ENCODE measurements at regions not wholly inside any gene's neighbourhood (a gene's known extent, or its start where the extent isn't known, plus 50 kb on each side); places are given as distances from the start of the nearest gene placed in this dataset.

GRCh38 chr7:18408868-18409267, 86.7 kb upstream of the HDAC9 start:
- Histone ChIP-seq H2BK5ac (ENCODE audit: low read depth, low read length, poor library complexity, severe bottlenecking) (peak overlapping the region; percentile 85), H3K36me3 (ENCODE audit: control insufficient read depth, insufficient read depth, low read length) (no peaks in the 10 kb centered on the region), H3K18ac (ENCODE audit: low read depth, low read length) (0 out of 2 replicates have a peak overlapping the region, but pooled peaks have one; percentile 53), H2AFZ (replicated peaks; ENCODE audit: low read length, poor library complexity) (no peak overlapping the region), H3K4ac (ENCODE audit: low read depth, low read length) (peak overlapping the region; percentile 36; the same call in 1 of the 2 replicates), H3K4me3 (ENCODE audit: insufficient read depth, low read depth, low read length) (no peak overlapping the region), H3K4me2 (ENCODE audit: low read depth, low read length) (peak overlapping the region; percentile 61; the same call in 1 of the 2 replicates), H2BK15ac (ENCODE audit: low read depth, low read length) (no peak overlapping the region), H3K14ac (replicated peaks; ENCODE audit: low read depth, low read length) (0 out of 2 replicates have a peak overlapping the region, but pooled peaks have one; percentile 16), H3K9me1 (ENCODE audit: insufficient read depth, low read length) (no peaks in the 10 kb centered on the region), H4K8ac (ENCODE audit: low read depth in 2 of 2, low read length in 2 of 2) (no peak overlapping the region; a peak in 1 of 4 replicates), H2AK9ac (replicated peaks; ENCODE audit: low read depth, low read length, poor library complexity) (no peak overlapping the region), H2AK5ac (ENCODE audit: low read depth, low read length) (no peak overlapping the region), H3K79me1 (ENCODE audit: low read depth in 1 of 2, low read length in 2 of 2) (no peaks in the 10 kb centered on the region), H4K20me1 (ENCODE audit: insufficient read depth, low read length) (no peaks in the 10 kb centered on the region), H2BK120ac (ENCODE audit: low read depth, low read length) (peak overlapping the region; percentile 57), H4K91ac (ENCODE audit: insufficient read depth, low read depth, low read length) (no peak overlapping the region), H3K4me1 (ENCODE audit: control insufficient read depth, insufficient read depth, low read length) (no peaks in the 10 kb centered on the region), H3K9me3 (ENCODE audit: control insufficient read depth, insufficient read depth, low read length) (no peaks in the 10 kb centered on the region), H3K9ac (ENCODE audit: low read depth, low read length) (no peak overlapping the region), H4K5ac (ENCODE audit: low read depth, low read length) (peak overlapping the region; percentile 49; the same call in 1 of the 2 replicates), H3K27me3 (ENCODE audit: control insufficient read depth, insufficient read depth, low read length) (no peaks in the 10 kb centered on the region), H2BK20ac (ENCODE audit: low read depth, low read length) (peak overlapping the region; percentile 53; the same call in 1 of the 2 replicates), H3K27ac (ENCODE audit: insufficient read depth, low read length) (peak overlapping the region; percentile 58; the same call in 1 of the 2 replicates), H3K56ac (ENCODE audit: extremely low read depth, insufficient read depth, low read length) (no peak overlapping the region), H3K23ac (ENCODE audit: low read depth, low read length) (no peak overlapping the region)
- ChIA-PET POLR2A (ENCODE audit: unreplicated experiment) (no interaction called here), CTCF (interaction anchor here (0.9 to 1.1 kb wide), 2 partner anchors 10 to 159 kb away, joined by 3 read pairs; no protein-coding TSS in a partner anchor)
- intact Hi-C loops (cut with micrococcal nuclease) (loop anchor here (10.0 kb wide), 1 partner anchor 1034 kb away; no protein-coding TSS in a partner anchor), in situ Hi-C loops (cut with MboI; ENCODE audit: low sequenced_read_pairs) (no loop called here), dilution Hi-C loops (cut with HindIII; ENCODE audit: low sequenced_read_pairs, unreplicated experiment) (no loop called here)
- no peak for DNase-seq
- WGBS, 2 experiments (ENCODE audit: extremely low coverage in 2 of 2, insufficient read length in 1 of 2): no CpG with 5 or more reads among the region's 4 CpGs
- peak; percentile 66 for ATAC-seq (ENCODE audit: low read depth)
- BruUV-seq (replicated peaks): no TSS peak
- TF ChIP-seq MAFK (IDR thresholded peaks at IDR 0.05; ENCODE audit: low read depth, low read length) (no peak), CEBPB (IDR thresholded peaks at IDR 0.05; ENCODE audit: low read depth, low read length) (no peak)
- TF ChIP-seq, protein P1, sequence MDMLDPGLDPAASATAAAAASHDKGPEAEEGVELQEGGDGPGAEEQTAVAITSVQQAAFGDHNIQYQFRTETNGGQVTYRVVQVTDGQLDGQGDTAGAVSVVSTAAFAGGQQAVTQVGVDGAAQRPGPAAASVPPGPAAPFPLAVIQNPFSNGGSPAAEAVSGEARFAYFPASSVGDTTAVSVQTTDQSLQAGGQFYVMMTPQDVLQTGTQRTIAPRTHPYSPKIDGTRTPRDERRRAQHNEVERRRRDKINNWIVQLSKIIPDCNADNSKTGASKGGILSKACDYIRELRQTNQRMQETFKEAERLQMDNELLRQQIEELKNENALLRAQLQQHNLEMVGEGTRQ (IDR thresholded peaks at IDR 0.05; ENCODE audit: low read depth, low read length): no peak

Measured in IMR-90 (cell line).